Cardiac fibroblast (primary cell): ENCODE measurements at regions not wholly inside any gene's neighbourhood (a gene's known extent, or its start where the extent isn't known, plus 50 kb on each side); places are given as distances from the start of the nearest gene placed in this dataset.

Source experiments
- DNase-seq, 2 donors: peaks; one replicate each; pipeline versions ENCODE4 v3.0.0 to v3.0.0-alpha.2; 2010; ENCODE audit warnings: low read depth in 2 of 2
- H3K4me3 ChIP-seq, 2 donors: replicated peaks in 1 of 2; 1 replicate in 1 of 2; 2 replicates in 1 of 2; pipeline ENCODE4 v1.5.1; 2011; ENCODE audit warnings: low read depth in 2 of 2, low read length in 2 of 2, mild to moderate bottlenecking in 2 of 2, moderate library complexity in 1 of 2
- CTCF ChIP-seq: IDR thresholded peaks from one replicate; pipeline ENCODE4 v1.5.1; 2011; ENCODE audit warnings: low read depth, mild to moderate bottlenecking, low read length, inconsistent platforms

GRCh38 chr14:101043891-101044290, 140.4 kb upstream of the RTL1 start:
- DNase-seq, result no peak
- TF ChIP-seq CTCF, result no peak
- no peak overlapping the region for H3K4me3 ChIP-seq

GRCh38 chr14:101044741-101045140, 141.2 kb upstream of the RTL1 start:
- DNase-seq, result no peak
- TF ChIP-seq CTCF, result no peak
- no peak overlapping the region for H3K4me3 ChIP-seq

- DNase-seq, result no peak
- H3K4me3 ChIP-seq, result no peak overlapping the region
- no peak for TF ChIP-seq CTCF
Measured at GRCh38 chr14:101045511-101045910, 142.0 kb upstream of the RTL1 start.

- no peak overlapping the region for H3K4me3 ChIP-seq
- DNase-seq, result no peak
- no peak for TF ChIP-seq CTCF
Measured at GRCh38 chr14:101046071-101046470, 142.5 kb upstream of the RTL1 start.

- TF ChIP-seq CTCF, result no peak
- DNase-seq, result no peak
- no peak overlapping the region for H3K4me3 ChIP-seq
Measured at GRCh38 chr14:101047326-101047725, 143.8 kb upstream of the RTL1 start.

- no peak for DNase-seq
- H3K4me3 ChIP-seq, result no peak overlapping the region
- no peak for TF ChIP-seq CTCF
Measured at GRCh38 chr14:101048766-101049165, 145.2 kb upstream of the RTL1 start.

GRCh38 chr14:101049511-101049910, 146.0 kb upstream of the RTL1 start:
- DNase-seq, result no peak
- no peak overlapping the region for H3K4me3 ChIP-seq
- TF ChIP-seq CTCF, result no peak
